ENCODE measurements at regions not wholly inside any gene's neighbourhood (a gene's known extent, or its start where the extent isn't known, plus 50 kb on each side); places are given as distances from the start of the nearest gene placed in this dataset.

GRCh38 chr7:120077777-120078176 is 195.2 kb upstream of the KCND2 start:
- H3K27me3 ChIP-seq (ENCODE audit: insufficient read depth, low read depth, low read length): no peaks in the 10 kb centered on the region
- no peak overlapping the region for H3K27ac ChIP-seq (ENCODE audit: low read length)
- H3K4me2 ChIP-seq (ENCODE audit: low read length): no peak overlapping the region
- H4K20me1 ChIP-seq (ENCODE audit: insufficient read depth): no peaks in the 10 kb centered on the region
- no peaks in the 10 kb centered on the region for H3K79me2 ChIP-seq (replicated peaks; ENCODE audit: insufficient read depth, low read length)
- no peak overlapping the region for H3K9ac ChIP-seq (ENCODE audit: low read length)
- H3F3A ChIP-seq (ENCODE audit: insufficient read depth, low read length, poor library complexity, severe bottlenecking): no peaks in the 10 kb centered on the region
- H3K36me3 ChIP-seq (ENCODE audit: insufficient read depth, low read length): no peaks in the 10 kb centered on the region
- no peaks in the 10 kb centered on the region for H3K9me3 ChIP-seq (ENCODE audit: low read length)
- H2AFZ ChIP-seq (ENCODE audit: low read depth, low read length): no peak overlapping the region
- TF ChIP-seq MXI1 (conservative IDR thresholded peaks at IDR 0.05; ENCODE audit: poor library complexity, severe bottlenecking) (no peak), EP300 (conservative IDR thresholded peaks at IDR 0.05; ENCODE audit: poor library complexity, severe bottlenecking) (no peak), CTCF (IDR thresholded peaks at IDR 0.05; ENCODE audit: poor library complexity, severe bottlenecking) (no peak)
- H3K4me3 ChIP-seq (ENCODE audit: low read length): no peak overlapping the region
- H3K9me2 ChIP-seq (ENCODE audit: insufficient read depth, low read length): no peaks in the 10 kb centered on the region

GRCh38 chr7:120079022-120079421 is 194.0 kb upstream of the KCND2 start:
- no peaks in the 10 kb centered on the region for H3K79me2 ChIP-seq (replicated peaks; ENCODE audit: insufficient read depth, low read length)
- H3K4me3 ChIP-seq (ENCODE audit: low read length): no peak overlapping the region
- H3K27me3 ChIP-seq (ENCODE audit: insufficient read depth, low read depth, low read length): no peaks in the 10 kb centered on the region
- no peaks in the 10 kb centered on the region for H3K9me2 ChIP-seq (ENCODE audit: insufficient read depth, low read length)
- H3K9me3 ChIP-seq (ENCODE audit: low read length): no peaks in the 10 kb centered on the region
- H2AFZ ChIP-seq (ENCODE audit: low read depth, low read length): no peak overlapping the region
- no peak overlapping the region for H3K4me2 ChIP-seq (ENCODE audit: low read length)
- H4K20me1 ChIP-seq (ENCODE audit: insufficient read depth): no peaks in the 10 kb centered on the region
- no peak for TF ChIP-seq EP300 (conservative IDR thresholded peaks at IDR 0.05; ENCODE audit: poor library complexity, severe bottlenecking)
- TF ChIP-seq POLR2AphosphoS5 (IDR thresholded peaks at IDR 0.05): no peak
- TF ChIP-seq TAF1 (IDR thresholded peaks at IDR 0.05; ENCODE audit: low read depth): no peak
- no peak for TF ChIP-seq RAD21 (conservative IDR thresholded peaks at IDR 0.05)
- TF ChIP-seq EZH2 (IDR thresholded peaks at IDR 0.05; ENCODE audit: borderline replicate concordance, insufficient read depth, low read length, poor library complexity, severe bottlenecking): no peak
- no peak for TF ChIP-seq REST (IDR thresholded peaks at IDR 0.05; ENCODE audit: borderline replicate concordance)
- TF ChIP-seq SMC3 (conservative IDR thresholded peaks at IDR 0.05; ENCODE audit: poor library complexity): no peak
- no peak for TF ChIP-seq MXI1 (conservative IDR thresholded peaks at IDR 0.05; ENCODE audit: poor library complexity, severe bottlenecking)
- no peak for TF ChIP-seq CTCF (IDR thresholded peaks at IDR 0.05; ENCODE audit: poor library complexity, severe bottlenecking)
- no peaks in the 10 kb centered on the region for H3F3A ChIP-seq (ENCODE audit: insufficient read depth, low read length, poor library complexity, severe bottlenecking)
- no peak overlapping the region for H3K27ac ChIP-seq (ENCODE audit: low read length)
- no peaks in the 10 kb centered on the region for H3K36me3 ChIP-seq (ENCODE audit: insufficient read depth, low read length)
- no peak overlapping the region for H3K9ac ChIP-seq (ENCODE audit: low read length)

Data from neural cell (in vitro differentiated cells).